NCI-H526 (cell line): ENCODE measurements at regions not wholly inside any gene's neighbourhood (a gene's known extent, or its start where the extent isn't known, plus 50 kb on each side); places are given as distances from the start of the nearest gene placed in this dataset.
"Not testable (repeated sequence)": the region's sequence is repeated elsewhere in the genome, so short reads cannot be mapped to it uniquely, and the experiment has no call there.

Experiments used
- DNase-seq, 2 experiments: peaks; one replicate each; lab custom pipeline; 2025; lab: John Stamatoyannopoulos, UW

DNA sequence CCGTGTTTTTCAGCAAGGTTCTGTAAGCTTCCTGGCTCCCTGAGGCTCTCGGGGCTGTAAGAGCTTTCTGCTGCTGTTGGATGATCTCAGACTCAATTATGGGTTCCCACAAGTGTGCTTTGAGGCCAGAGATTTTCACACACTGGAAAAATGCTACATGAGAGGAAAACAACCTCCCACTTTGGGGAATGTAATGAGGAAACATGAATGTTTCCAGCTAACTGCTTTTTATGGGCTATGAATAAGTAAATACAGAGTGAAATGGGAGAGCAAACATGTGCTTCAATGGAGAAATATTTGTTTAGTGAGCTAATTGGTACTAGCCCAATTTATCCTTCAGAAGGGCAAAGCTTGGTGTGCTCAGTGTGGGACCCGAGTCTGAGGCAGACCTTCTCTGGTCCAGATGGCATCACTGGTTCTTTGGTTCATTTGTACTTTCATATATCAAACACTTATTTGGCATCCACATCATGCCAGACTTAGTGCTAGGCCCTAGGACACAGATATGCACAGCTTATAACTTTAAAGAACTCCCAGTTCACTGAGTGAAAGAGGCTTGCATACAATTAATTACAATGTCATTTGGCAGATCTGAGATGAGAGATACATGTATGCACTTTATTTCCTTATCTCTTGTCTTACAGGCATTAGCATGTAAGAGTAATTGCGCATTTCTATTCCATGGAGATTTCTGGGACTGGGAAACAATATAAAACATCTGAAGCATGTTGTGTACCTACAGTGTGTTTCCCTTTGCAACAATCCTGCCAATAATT lies 248.8 kb downstream of the RDH14 start:
- DNase-seq = peak; percentile 29 to 38

DNA sequence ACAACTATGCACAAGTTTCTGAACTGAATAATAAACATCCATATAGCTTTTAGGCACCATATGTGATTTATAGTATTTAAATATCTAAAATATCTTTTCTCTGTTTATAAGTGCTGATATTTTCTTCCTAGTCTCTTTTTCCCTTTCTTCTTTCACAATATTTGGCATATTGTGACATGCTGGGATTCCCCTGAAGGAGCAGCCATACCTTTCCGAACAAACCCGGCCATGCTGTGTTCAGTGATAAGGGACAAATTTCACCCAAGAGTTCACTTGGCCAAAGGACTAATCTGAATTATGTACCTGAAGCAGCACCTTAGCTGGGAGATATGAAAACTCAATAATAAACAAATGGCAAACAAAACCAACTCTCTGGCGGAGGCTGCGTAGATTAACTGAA lies 250.8 kb downstream of the RDH14 start:
- no peak for DNase-seq

DNA sequence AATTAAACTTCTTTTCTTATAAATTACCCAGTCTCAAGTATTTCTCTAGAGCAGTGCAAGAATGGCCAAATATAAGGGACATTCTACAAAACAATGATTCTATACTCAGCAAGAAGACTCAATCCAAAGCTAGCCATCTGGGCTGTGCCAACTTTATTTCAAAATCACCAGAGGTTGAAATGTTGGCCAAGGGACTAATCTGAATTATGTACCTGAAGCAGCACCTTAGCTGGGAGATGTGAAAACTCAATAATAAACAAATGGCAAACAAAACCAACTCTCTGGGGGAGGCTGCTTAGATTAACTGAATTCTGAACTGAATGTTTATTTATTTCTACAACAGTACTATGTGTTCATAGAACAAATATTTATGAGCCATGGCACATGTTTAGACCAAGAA lies 251.3 kb downstream of the RDH14 start:
- no peak for DNase-seq

DNA sequence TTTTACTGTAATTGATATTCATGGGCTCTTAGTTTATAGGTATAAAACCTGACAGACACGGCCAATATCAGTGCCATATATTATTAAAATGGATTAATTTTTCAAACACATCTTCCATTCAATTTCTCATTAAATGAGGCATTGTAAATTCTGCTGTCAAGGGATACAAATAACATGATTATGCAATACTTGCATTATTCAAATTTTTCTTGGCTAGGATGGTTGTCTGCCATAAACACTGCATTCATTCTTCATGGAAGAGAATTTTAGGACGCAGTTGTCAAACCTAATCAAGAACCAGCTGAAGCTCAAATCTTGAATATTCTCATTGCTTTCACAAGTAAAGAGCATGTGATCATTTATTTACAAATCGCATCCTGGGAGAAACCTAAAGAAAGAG lies 255.6 kb downstream of the RDH14 start:
- DNase-seq = peak in 1 of 2 experiments; percentile 27

DNA sequence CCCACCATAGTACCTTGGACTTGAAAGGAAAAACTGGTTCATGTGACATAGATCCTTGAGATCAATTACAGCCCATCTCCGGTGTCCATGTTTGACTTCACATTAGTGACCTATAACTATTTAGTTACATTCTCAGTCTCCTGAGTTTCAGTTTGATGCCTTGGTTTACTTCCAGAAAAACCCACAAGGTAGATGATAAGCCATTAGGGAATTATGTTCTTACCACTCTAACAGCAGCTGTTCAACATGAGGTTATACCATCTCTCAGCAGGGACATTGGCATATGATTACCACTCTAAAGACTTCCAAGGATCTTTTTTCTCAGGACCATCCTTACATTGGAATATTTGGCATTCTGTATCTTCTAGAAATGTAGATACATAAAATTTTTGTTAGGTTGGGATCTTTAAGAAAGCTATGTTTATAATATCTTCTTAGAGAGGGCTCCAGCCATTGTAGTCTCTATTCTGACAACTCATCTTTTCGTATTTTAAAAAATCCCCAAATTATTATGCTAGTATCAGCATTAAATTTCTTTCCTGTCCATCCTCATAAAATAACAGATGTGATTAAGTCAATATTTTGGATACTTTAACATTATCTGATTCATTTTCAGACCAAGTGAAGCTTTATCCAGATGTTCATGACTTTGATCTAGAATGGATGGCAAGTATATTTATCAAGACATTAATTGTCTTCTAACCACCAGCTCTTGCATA lies 258.9 kb downstream of the RDH14 start:
- DNase-seq = no peak

DNA sequence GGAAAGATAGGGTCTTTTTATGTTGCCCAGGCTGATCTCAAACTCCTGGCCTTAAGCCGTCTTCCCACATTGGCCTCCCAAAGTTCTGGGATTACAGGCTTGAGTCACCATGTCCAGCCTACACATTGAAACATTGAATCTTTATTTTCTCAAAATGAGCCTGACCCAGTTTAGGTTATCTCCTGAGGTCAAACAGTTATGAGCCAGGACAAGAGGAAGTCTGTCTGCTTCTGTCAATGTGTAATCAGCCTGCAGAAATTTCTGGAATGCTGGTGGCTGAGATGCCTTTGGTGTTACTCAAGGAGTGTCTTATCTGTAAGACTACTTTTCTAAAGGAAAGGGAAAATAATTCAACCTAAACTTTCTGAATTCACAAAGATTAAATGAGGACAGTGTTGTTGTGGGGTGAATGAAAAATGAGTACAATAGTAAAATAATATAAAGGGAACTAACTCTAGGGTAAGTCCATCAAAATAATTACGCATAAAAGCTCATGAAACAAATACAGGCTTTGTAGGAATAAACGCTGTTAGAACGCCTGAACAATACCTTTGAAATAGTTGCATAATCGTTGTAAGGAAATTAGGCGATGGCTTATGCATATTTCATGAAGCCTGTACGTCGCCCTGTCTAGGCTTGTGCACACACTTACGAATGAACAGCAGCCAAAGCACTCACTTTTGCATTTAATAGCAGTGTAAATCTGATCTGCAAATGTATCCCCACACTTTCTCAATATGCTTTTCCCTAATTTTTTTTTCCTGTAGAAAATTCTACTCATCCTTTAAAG lies 260.8 kb downstream of the RDH14 start:
- peak; percentile 78 for DNase-seq

DNA sequence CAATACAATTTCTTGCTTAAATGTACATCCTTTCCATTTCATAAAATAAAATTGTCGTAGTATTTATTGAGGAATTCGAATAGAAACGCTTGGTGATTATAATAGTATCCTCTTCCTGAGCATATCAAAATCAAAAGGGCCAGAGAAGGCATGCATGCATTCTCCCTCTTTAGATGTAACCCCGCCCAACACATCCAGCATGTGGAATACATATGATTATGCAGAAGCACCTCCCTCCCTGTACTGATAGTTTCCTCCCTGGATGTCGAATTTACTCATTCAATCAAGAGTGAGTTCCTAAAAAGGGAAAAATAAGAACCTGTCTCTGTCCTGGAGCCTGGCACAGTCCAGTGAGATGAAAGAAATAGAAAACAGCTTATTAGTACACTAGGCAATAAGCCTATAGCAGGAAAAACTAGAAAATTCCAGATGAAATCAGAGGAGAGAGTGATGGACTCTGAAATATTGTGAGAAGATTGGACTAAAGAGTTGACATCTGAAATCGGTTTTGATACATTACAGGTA lies 262.9 kb downstream of the RDH14 start:
- no peak for DNase-seq

DNA sequence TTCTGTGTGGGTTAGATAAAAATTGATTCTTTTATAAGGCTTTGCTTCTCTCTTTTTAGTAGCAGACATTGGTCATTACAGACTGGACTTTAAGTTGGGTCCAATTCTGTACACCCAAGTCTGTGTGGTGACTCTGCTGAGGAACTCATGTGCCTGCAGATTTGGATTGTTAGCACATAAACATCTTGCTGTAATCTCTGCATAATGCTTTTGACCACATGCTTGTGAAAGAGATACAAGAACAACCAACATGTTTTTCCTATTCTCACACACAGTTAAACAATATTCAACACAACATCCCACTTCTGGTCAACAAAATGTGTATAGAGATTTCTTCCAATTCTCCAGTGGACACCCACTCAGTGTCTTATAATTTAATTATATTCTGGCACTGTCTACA lies 270.1 kb downstream of the RDH14 start:
- no peak for DNase-seq

DNA sequence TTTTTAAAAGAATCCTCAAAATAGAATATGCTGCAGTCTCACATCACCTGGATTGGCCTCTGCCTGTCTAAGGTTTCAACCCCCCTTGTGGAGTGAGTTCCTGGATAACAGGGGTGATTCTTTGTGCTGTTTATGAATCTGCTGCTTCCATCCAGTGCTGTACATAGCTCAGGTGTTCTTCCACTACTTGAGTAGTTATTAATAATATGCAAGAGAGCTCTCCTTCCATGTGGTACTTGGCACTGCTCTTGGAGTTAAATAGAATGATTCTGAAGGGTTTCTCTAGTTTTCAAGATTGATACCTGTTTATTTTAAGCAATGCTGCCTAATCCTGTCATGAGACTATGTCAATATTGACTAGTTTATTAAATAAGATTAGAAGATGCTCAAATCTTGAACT lies 273.6 kb downstream of the RDH14 start:
- DNase-seq = no peak

DNA sequence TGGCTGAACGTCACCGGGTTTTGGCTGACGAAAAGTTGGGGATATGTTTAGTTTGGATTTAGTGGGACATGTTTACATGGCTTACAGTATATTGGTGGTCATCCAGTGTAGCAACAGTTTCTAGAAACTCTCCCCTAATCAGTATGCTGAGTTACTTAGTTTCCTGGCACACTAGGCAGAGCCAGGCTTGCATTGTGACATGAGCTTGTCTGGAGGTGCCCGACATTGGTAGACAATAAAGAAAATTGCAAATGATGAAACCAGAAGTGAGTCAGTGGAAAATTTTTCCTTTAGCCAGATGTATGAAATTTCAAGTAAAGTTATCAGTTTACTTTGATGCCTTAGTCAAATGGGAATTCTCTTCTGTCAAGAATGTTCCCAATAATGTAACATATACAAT lies 276.1 kb downstream of the RDH14 start:
- no peak for DNase-seq

DNA sequence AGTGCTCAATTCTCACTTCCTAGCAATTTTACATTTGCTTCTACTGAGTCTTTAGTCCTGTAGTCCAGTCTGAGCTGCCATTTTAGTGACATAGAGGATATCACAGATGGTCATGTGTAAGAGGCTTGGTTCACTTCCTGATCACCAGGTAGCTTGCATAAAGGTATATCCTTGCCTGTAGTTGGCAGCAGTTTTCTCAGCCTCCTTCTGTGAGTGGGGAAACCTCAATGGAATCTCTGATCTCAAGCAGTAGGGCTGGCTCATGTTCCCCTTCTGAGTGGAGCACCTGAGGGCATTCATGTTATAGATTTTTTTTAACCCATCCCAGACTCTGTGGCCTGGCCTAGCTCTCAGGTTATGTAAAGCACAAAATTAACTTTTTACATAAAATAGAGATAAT lies 278.4 kb downstream of the RDH14 start:
- no peak for DNase-seq

DNA sequence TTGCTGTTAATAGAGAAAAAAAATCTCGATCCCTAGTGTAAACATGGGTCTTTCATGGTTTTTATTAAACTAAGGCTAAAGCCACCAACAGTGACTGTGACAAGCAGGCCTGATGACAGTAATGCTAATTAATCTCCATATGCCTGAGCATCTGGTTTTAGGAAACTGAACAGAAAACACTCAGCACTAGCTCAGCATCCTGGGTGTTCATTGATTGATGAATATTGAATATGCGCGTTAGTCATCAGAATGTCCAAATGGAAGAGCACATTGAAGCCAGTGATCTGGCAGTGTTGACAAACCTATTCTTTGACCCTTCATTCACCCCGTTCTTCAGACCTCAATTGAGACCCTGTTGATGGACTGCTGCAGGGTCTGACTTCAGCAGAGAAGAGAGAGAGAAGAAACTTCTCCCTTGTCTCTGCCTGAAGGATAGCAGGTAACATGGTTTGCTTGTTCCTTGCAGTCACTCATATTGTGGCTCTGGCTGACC lies 283.8 kb downstream of the RDH14 start:
- DNase-seq = no peak

DNA sequence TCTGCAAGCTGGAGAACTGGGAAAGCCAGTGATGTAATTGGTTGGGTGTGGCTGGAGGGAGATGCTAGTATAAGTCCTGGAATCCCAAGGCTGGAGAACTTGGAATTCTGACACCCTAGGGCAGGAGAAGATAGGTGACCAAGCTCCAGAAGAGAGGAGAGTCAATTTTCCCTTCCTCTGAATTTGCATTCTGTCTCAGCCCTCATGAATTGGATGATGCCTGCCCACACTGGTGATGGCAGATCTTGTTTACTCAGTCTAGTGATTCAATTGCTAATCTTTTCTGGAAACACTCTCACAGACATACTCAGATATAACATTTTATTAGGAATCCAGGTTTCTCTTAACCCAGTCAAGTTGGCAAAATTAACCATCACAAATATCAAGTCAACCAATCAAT lies 287.2 kb downstream of the RDH14 start:
- DNase-seq = no peak

DNA sequence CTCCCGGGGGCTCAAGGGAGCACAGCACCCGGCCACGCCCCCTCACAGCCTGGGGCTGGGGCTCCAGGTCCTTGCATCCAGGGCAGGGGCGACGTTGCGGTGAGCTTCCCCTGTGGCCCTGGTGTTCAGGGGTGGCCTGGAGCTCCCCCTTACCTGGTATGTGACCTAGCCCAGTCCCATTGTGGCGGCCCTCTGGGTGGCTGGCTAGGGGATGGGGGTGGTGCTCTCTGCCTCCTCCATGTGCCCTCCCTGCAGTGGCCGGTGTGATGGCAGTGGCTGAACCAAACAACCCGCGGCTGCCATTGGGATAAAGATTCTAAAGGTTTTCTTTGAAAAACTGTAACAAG lies 288.3 kb downstream of the RDH14 start:
- DNase-seq = no peak

DNA sequence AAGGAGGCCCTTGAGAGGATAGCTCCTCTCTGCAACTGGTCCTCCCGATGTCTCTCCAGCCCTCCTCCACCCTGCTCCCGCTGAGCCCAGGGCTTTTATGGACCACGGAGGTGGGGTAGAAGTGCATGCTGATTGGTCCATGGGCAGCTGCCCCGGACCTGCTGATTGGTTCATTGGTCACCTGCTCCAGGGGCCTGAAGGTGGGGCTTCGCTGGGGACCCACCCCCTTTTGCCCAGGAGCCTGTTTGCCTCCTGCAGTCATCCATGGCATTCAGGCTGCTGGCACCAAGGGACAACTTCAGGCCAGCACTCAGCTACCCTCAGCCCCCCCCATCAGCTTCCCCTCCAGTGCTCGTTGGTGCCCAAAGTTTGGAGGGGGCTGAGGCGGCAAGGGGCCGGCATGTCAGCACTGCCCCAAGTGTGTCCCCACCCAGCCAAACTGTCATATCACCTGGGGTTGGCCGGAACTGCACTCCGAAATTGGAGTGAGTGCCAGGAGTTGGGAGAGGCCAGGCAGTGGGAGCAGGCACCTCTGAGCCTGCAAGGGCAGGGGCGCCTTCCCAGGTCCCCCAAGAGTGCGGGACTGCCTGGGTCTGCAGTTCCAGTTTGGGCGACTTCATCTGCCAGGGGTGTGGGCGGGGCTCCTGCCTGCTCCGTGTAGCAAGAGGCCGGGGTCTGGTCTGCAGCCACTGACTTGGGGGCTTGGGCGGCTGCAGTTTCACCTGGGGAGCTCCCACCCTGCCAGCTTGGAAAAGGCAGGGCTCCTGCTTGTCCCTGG lies 288.9 kb downstream of the RDH14 start:
- no peak for DNase-seq

DNA sequence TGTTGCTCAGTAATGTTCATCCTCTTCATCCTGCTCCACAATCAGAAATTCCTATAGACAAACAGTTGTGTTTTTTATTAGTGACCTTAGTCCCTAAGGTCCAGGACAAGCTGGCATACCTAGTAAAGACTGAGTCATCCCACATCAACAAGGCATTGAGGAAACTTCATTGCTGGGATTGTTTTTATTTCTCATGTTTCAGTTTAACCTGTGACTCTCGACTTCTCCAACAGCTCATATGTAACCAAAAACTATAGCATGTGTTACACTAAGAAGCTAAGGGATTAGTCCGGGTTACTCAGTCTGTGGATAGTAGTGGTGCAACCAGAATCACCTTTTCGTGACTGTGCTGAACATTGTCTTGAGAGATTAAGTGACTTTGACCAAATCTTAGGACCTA lies 292.1 kb downstream of the RDH14 start:
- no peak for DNase-seq

DNA sequence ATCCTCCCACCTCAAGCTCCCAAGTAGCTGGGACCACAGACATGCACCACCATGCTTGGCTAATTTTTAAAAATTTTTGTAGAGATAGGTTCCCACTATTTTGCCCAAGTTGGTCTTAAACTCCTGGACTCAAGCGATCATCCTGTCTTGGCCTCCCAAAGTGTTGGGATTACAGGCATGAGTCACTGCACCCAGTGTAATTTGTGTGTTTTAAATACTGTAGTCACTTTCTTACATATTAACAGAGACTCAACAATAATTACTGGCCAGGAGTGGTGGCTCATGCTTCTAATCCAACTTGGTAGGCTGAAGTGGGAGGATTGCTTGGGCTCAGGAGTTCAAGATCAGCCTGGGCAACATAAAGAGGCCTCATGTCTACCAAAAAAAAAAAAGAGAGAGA lies 293.0 kb downstream of the RDH14 start:
- DNase-seq = no peak

DNA sequence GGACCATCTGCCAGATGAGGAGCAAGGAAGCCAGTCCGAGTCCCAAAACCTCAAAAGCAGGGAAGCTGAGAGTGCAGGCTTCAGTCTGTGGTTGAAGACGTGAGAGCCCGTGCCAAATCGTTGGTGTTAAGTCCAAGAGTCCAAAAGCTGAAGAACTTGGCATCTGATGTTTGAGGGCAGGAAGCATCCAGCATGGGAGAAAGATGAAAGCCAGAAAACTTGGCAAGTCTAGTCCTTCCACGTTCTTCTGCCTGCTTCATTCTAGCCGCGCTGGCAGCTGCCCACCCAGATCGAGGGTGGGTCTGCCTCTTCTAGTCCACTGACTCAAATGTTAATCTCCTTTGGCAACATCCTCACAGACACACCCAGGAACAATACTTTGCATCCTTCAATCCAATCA lies 293.8 kb downstream of the RDH14 start:
- not testable (repeated sequence) for DNase-seq

DNA sequence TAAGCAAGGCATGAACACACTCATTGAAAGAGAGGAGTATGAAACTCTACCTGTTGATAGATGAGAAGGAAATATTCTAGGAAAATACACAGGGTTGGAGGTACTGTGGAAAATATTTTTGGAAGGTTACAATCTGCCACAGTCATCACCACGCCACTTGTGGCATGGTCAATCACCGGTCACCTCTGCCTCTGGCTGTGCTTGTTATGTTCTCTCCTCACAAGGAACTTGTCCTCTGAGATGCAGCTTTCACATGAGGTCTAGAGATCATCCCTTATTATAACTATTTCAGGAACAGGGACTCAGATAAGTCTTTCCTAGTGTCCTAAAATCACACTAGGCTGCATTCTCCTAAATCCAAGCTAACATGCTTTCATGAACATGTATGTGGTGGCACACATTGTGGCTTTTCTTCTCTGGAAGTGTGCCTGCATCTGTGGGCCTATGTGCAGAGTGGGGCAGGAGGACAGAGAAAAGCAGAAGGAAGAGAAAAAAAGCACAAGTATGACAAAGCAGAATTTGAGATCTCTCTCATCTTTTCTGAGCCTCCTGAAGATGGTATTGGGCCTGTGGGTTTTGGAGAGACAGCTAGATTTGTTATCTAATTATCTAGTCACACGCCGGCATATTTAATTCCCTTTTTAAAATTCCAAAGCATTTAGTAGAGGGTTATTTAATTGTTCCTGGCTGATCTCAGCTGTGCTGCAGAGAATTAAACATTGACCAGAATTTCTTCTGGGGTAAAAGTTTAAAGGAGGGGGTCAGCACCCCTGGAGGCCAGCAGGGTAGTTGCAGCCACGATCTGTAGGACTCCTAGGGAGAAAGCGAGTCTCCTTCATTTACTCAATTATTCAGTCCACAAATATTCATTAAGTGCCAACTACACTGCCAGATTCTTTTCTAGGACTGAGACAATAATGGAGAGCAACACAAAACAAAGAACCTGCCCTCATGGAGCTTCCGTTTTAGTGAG lies 294.6 kb downstream of the RDH14 start:
- no peak for DNase-seq

DNA sequence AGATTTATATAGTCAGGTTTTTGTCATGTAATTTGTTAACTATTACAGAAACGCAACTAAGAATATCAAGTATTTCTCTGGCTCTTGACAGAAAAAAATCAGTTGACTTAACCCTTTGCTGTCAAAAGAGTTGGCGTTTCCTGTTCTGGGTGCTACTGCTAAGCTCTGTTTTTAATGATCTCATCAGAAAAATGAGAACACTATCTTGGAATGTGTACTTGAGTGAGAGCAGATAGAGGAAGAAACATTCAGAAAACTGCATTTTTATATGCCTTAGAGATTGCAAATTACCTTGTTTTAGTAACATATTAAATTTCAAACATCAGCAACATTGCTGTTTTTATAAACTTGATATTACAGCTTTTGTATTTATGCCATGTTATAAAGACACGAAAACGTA lies 297.9 kb downstream of the RDH14 start:
- no peak for DNase-seq
